Fibroblast of skin of right quadriceps (primary cell): ENCODE measurements at regions not wholly inside any gene's neighbourhood (a gene's known extent, or its start where the extent isn't known, plus 50 kb on each side); places are given as distances from the start of the nearest gene placed in this dataset.
"Not testable (repeated sequence)": the region's sequence is repeated elsewhere in the genome, so short reads cannot be mapped to it uniquely, and the experiment has no call there.

Source experiments
- DNase-seq: peaks from one replicate; pipeline ENCODE4 v3.0.0-alpha.2; 2013

- DNase-seq: no peak
Measured at GRCh38 chr9:16057541-16057940, 504.7 kb downstream of the CCDC171 start.

- DNase-seq: peak; percentile 69
Measured at GRCh38 chr9:16058131-16058549, 505.3 kb downstream of the CCDC171 start.

- DNase-seq: no peak
Measured at GRCh38 chr9:16060436-16061129, 507.7 kb downstream of the CCDC171 start.

GRCh38 chr9:16062542-16063240, 509.8 kb downstream of the CCDC171 start:
- peak; percentile 86 for DNase-seq

- DNase-seq: no peak
Measured at GRCh38 chr9:16063241-16063591, 510.4 kb downstream of the CCDC171 start.

GRCh38 chr9:16064771-16065170, 511.9 kb downstream of the CCDC171 start:
- DNase-seq: no peak

- not testable (repeated sequence) for DNase-seq
Measured at GRCh38 chr9:16066201-16066600, 513.4 kb downstream of the CCDC171 start.

GRCh38 chr9:16068476-16068875, 515.6 kb downstream of the CCDC171 start:
- DNase-seq: peak; percentile 78

- DNase-seq: no peak
Measured at GRCh38 chr9:16069249-16069648, 516.4 kb downstream of the CCDC171 start.

GRCh38 chr9:16069671-16070454, 517.0 kb downstream of the CCDC171 start:
- DNase-seq: peak; percentile 67

- no peak for DNase-seq
Measured at GRCh38 chr9:16070455-16071145, 517.8 kb downstream of the CCDC171 start.

GRCh38 chr9:16071400-16071799, 518.6 kb downstream of the CCDC171 start:
- no peak for DNase-seq

- DNase-seq: peak; percentile 58
Measured at GRCh38 chr9:16074963-16075362, 522.1 kb downstream of the CCDC171 start.

- DNase-seq: peak; percentile 58
Measured at GRCh38 chr9:16075696-16076095, 522.9 kb downstream of the CCDC171 start.

GRCh38 chr9:16076511-16076910, 523.7 kb downstream of the CCDC171 start:
- no peak for DNase-seq

- DNase-seq: no peak
Measured at GRCh38 chr9:16082796-16083195, 530.0 kb downstream of the CCDC171 start.

- DNase-seq: no peak
Measured at GRCh38 chr9:16085167-16085726, 532.4 kb downstream of the CCDC171 start.

- DNase-seq: no peak
Measured at GRCh38 chr9:16090907-16091629, 538.2 kb downstream of the CCDC171 start.

- DNase-seq: peak; percentile 60
Measured at GRCh38 chr9:16092142-16093091, 539.6 kb downstream of the CCDC171 start.

GRCh38 chr9:16098306-16098705, 545.5 kb downstream of the CCDC171 start:
- no peak for DNase-seq
